DOHH2 (cell line): ENCODE measurements at regions not wholly inside any gene's neighbourhood (a gene's known extent, or its start where the extent isn't known, plus 50 kb on each side); places are given as distances from the start of the nearest gene placed in this dataset.

Source experiments
- H3F3A ChIP-seq: fragments of 200-600 bp; sonication (generic), shearing (Covaris generic); 2 replicates; pipeline ENCODE4 v1.6.0; 2016; ENCODE audit warnings: antibody characterized with exemption, mild to moderate bottlenecking; ENCODE audit not compliant: control insufficient read depth, insufficient read depth
- H3K27ac ChIP-seq: fragments of 200-600 bp; sonication (generic); 2 replicates; pipeline ENCODE4 v1.5.1; 2014; ENCODE audit warnings: low read depth, mild to moderate bottlenecking, low read length, moderate library complexity
- H3K27me3 ChIP-seq: fragments of 200-600 bp; sonication (generic); 2 replicates; pipeline ENCODE4 v1.6.1; 2014; ENCODE audit warnings: mild to moderate bottlenecking, low read length, mixed read lengths; ENCODE audit not compliant: control insufficient read depth
- H3K36me3 ChIP-seq: fragments of 200-600 bp; sonication (generic); 2 replicates; pipeline ENCODE4 v1.6.1; 2014; ENCODE audit warnings: mild to moderate bottlenecking, low read length, moderate library complexity, mixed read lengths; ENCODE audit not compliant: control insufficient read depth
- H3K4me1 ChIP-seq: fragments of 200-600 bp; sonication (generic); 2 replicates; pipeline ENCODE4 v1.6.1; 2014; ENCODE audit warnings: mild to moderate bottlenecking, low read length, mixed read lengths; ENCODE audit not compliant: control insufficient read depth
- H3K4me2 ChIP-seq: fragments of 200-600 bp; sonication (generic); 2 replicates; pipeline ENCODE4 v1.6.0; 2014; ENCODE audit warnings: mild to moderate bottlenecking, low read length, moderate library complexity
- H3K4me3 ChIP-seq: fragments of 200-600 bp; sonication (generic); 2 replicates; pipeline ENCODE4 v1.5.1; 2014; ENCODE audit warnings: mild to moderate bottlenecking, low read length, mixed read lengths
- H3K79me2 ChIP-seq: fragments of 200-600 bp; sonication (generic); 2 replicates; pipeline ENCODE4 v1.6.1; 2014; ENCODE audit warnings: mild to moderate bottlenecking, low read length, mixed read lengths; ENCODE audit not compliant: control insufficient read depth
- H3K9me2 ChIP-seq: fragments of 200-600 bp; sonication (generic); replicated peaks from 2 replicates; pipeline ENCODE4 v1.6.1; 2014; ENCODE audit warnings: mild to moderate bottlenecking, low read length, mixed read lengths; ENCODE audit not compliant: control insufficient read depth
- H3K9me3 ChIP-seq: fragments of 200-600 bp; sonication (generic); 2 replicates; pipeline ENCODE4 v1.6.1; 2014; ENCODE audit warnings: antibody characterized with exemption, low read length, mixed read lengths; ENCODE audit not compliant: control insufficient read depth, insufficient read depth
- H4K20me1 ChIP-seq: fragments of 200-600 bp; sonication (generic); 2 replicates; pipeline ENCODE4 v1.6.0; 2014; ENCODE audit warnings: low read depth, mild to moderate bottlenecking, antibody characterized with exemption, low read length, moderate library complexity; ENCODE audit not compliant: control insufficient read depth, insufficient read depth
- EZH2phosphoT487 ChIP-seq: fragments of 200-600 bp; sonication (generic); IDR thresholded peaks from 2 replicates; pipeline ENCODE4 v1.6.1; 2017; ENCODE audit warnings: borderline replicate concordance, mild to moderate bottlenecking, antibody characterized with exemption, low read length, moderate library complexity, mixed read lengths
- TF ChIP-seq, protein P1 (sequence below): fragments of 200-600 bp; sonication (generic); IDR thresholded peaks from one replicate; pipeline ENCODE4 v1.5.1; 2014; ENCODE audit warnings: antibody characterized with exemption, mild to moderate bottlenecking, low read depth, low read length; ENCODE audit not compliant: poor library complexity, severe bottlenecking

DNA sequence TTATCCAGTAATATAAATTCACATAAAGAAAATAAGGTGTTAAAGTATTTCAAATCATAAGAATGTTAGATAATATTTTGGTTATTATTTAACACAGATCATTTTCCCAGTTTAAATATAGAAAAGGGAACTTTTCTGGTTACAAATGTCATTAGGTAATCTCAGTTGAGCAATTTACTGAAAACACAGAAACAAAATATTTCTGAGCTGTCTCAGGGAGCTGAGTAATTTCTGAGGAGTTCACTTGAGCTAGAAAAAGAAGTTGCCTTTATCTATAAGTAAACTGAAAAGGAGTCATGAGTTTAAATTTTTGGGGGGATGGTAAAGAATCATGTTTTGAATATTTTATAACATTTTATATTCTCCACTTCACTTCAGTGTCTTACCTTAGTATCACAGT, 855.4 kb upstream of the ARPP21 start:
- no peaks in the 10 kb centered on the region for H3K9me3 ChIP-seq
- no peak overlapping the region for H3K4me2 ChIP-seq
- H3K27me3 ChIP-seq, result no peaks in the 10 kb centered on the region
- H3K79me2 ChIP-seq, result no peaks in the 10 kb centered on the region
- no peaks in the 10 kb centered on the region for H3K4me1 ChIP-seq
- no peak overlapping the region for H3K4me3 ChIP-seq
- H3K9me2 ChIP-seq, result no peaks in the 10 kb centered on the region; the same call in 1 of the 2 replicates
- H3K36me3 ChIP-seq, result no peaks in the 10 kb centered on the region
- TF ChIP-seq EZH2phosphoT487, result no peak
- TF ChIP-seq, protein P1, sequence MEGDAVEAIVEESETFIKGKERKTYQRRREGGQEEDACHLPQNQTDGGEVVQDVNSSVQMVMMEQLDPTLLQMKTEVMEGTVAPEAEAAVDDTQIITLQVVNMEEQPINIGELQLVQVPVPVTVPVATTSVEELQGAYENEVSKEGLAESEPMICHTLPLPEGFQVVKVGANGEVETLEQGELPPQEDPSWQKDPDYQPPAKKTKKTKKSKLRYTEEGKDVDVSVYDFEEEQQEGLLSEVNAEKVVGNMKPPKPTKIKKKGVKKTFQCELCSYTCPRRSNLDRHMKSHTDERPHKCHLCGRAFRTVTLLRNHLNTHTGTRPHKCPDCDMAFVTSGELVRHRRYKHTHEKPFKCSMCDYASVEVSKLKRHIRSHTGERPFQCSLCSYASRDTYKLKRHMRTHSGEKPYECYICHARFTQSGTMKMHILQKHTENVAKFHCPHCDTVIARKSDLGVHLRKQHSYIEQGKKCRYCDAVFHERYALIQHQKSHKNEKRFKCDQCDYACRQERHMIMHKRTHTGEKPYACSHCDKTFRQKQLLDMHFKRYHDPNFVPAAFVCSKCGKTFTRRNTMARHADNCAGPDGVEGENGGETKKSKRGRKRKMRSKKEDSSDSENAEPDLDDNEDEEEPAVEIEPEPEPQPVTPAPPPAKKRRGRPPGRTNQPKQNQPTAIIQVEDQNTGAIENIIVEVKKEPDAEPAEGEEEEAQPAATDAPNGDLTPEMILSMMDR, result no peak
- H3F3A ChIP-seq, result no peaks in the 10 kb centered on the region
- no peaks in the 10 kb centered on the region for H4K20me1 ChIP-seq
- H3K27ac ChIP-seq, result no peak overlapping the region

DNA sequence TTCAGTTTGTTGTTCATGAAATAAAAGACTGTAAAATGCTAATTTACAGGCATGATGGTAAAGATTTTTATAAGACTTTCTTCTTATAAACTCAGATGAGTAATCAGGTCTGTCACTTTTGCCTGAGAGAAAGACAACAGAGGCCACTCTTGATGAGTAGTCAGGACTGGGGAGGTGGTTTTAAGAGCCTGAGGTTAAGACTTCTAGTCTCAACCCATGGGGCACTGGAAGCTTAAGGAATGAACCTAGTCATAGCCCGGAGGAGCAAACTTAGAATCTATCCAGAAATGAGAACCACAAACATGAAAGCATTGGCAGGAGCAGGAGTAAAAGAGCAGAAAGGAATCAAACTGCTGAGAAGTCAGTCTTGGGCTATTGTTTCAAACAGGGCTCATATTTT, 846.3 kb upstream of the ARPP21 start:
- no peaks in the 10 kb centered on the region for H3K36me3 ChIP-seq
- no peaks in the 10 kb centered on the region for H4K20me1 ChIP-seq
- no peak overlapping the region for H3K27ac ChIP-seq
- no peak for TF ChIP-seq EZH2phosphoT487
- TF ChIP-seq, protein P1, result no peak
- H3K4me2 ChIP-seq, result no peak overlapping the region
- H3K4me1 ChIP-seq, result no peaks in the 10 kb centered on the region
- H3K4me3 ChIP-seq, result no peak overlapping the region
- no peaks in the 10 kb centered on the region for H3K27me3 ChIP-seq
- H3K9me3 ChIP-seq, result no peaks in the 10 kb centered on the region
- H3K79me2 ChIP-seq, result no peaks in the 10 kb centered on the region
- H3K9me2 ChIP-seq, result no peaks in the 10 kb centered on the region
- no peaks in the 10 kb centered on the region for H3F3A ChIP-seq

DNA sequence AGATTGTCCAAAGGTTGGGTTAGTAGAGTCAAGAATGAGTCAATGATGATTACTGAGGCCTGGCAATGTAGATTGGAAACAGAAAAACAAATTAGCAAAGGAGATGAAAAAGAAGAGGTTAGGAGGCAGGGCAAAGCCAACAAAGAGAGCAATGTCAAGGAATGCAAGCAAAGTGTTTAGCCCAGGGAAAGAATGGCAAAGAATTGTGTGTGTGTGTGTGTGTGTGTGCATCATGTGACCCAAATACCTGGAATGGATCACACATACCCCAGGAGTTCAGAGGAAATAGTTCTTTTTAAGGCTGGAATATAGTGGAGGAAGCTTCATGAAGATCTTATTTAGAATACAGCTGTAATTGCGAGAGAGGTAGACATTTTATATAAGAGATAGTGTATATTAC, 831.7 kb upstream of the ARPP21 start:
- H3K79me2 ChIP-seq, result no peaks in the 10 kb centered on the region
- no peak overlapping the region for H3K27ac ChIP-seq
- no peaks in the 10 kb centered on the region for H3K27me3 ChIP-seq
- H3K4me2 ChIP-seq, result no peak overlapping the region
- no peaks in the 10 kb centered on the region for H3F3A ChIP-seq
- no peaks in the 10 kb centered on the region for H4K20me1 ChIP-seq
- no peaks in the 10 kb centered on the region for H3K4me1 ChIP-seq
- no peak for TF ChIP-seq EZH2phosphoT487
- TF ChIP-seq, protein P1, result no peak
- no peaks in the 10 kb centered on the region for H3K9me3 ChIP-seq
- no peak overlapping the region for H3K4me3 ChIP-seq
- H3K36me3 ChIP-seq, result no peaks in the 10 kb centered on the region
- no peaks in the 10 kb centered on the region for H3K9me2 ChIP-seq

DNA sequence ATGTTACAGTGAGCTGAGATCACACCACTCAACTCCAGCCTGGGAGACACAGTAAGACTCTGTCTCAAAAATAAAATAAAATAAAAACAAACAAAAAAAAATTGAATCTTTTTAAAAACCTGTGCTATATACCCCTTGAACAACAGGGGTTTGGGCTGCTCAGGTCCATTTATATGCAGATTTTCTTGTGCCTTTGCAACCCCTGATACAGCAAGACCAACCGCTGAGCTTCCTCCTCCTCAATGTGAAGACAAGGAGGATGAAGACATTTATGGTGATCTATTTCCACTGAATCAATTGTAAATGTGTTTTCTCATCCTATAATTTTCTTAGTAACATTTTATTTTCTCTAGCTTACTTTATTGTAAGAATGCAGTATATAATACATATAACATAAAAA, 831.0 kb upstream of the ARPP21 start:
- Histone ChIP-seq H3K4me1 (no peaks in the 10 kb centered on the region), H4K20me1 (no peaks in the 10 kb centered on the region), H3K79me2 (no peaks in the 10 kb centered on the region), H3K27me3 (no peaks in the 10 kb centered on the region), H3K9me2 (no peaks in the 10 kb centered on the region), H3K27ac (no peak overlapping the region), H3K4me3 (no peak overlapping the region), H3K36me3 (no peaks in the 10 kb centered on the region), H3K4me2 (no peak overlapping the region), H3K9me3 (no peaks in the 10 kb centered on the region), H3F3A (no peaks in the 10 kb centered on the region)
- no peak for TF ChIP-seq EZH2phosphoT487
- TF ChIP-seq, protein P1, result no peak
